ENCODE measurements at regions not wholly inside any gene's neighbourhood (a gene's known extent, or its start where the extent isn't known, plus 50 kb on each side); places are given as distances from the start of the nearest gene placed in this dataset.
"Not testable (repeated sequence)": the region's sequence is repeated elsewhere in the genome, so short reads cannot be mapped to it uniquely, and the experiment has no call there.

- no peak overlapping the region for H2AFZ ChIP-seq (ENCODE audit: low read depth, low read length, severe bottlenecking)
- H3K9ac ChIP-seq (ENCODE audit: low read length), result no peak overlapping the region
- H3K79me2 ChIP-seq (ENCODE audit: insufficient read depth, low read length), result no peaks in the 10 kb centered on the region
- H4K20me1 ChIP-seq (ENCODE audit: low read depth, low read length), result no peaks in the 10 kb centered on the region
- H3K27ac ChIP-seq (ENCODE audit: low read depth, low read length), result no peak overlapping the region
- no peak overlapping the region for H3K4me2 ChIP-seq (ENCODE audit: low read depth, low read length, poor library complexity, severe bottlenecking)
- no peaks in the 10 kb centered on the region for H3K36me3 ChIP-seq (ENCODE audit: low read length)
- H3K27me3 ChIP-seq (ENCODE audit: low read length), result no peaks in the 10 kb centered on the region
- no peaks in the 10 kb centered on the region for H3K9me2 ChIP-seq (replicated peaks; ENCODE audit: insufficient read depth, low read length)
- H3K4me3 ChIP-seq (ENCODE audit: insufficient read depth, low read length, poor library complexity, severe bottlenecking), result no peak overlapping the region
- no peaks in the 10 kb centered on the region for H3K9me3 ChIP-seq (ENCODE audit: insufficient read depth, low read length)
- TF ChIP-seq CTCF (IDR thresholded peaks at IDR 0.05; ENCODE audit: insufficient read depth, low read length, poor library complexity, severe bottlenecking), result no peak
- TF ChIP-seq EZH2phosphoT487 (conservative IDR thresholded peaks at IDR 0.05; ENCODE audit: low read length), result no peak
- no peaks in the 10 kb centered on the region for H3F3A ChIP-seq (ENCODE audit: insufficient read depth)
Measured at GRCh38 chr1:72969461-72969860, 687.1 kb upstream of the NEGR1 start.

- H3K9ac ChIP-seq (ENCODE audit: low read length), result no peak overlapping the region
- no peak overlapping the region for H3K4me3 ChIP-seq (ENCODE audit: insufficient read depth, low read length, poor library complexity, severe bottlenecking)
- H3K36me3 ChIP-seq (ENCODE audit: low read length), result no peaks in the 10 kb centered on the region
- H3F3A ChIP-seq (ENCODE audit: insufficient read depth), result no peaks in the 10 kb centered on the region
- H2AFZ ChIP-seq (ENCODE audit: low read depth, low read length, severe bottlenecking), result no peak overlapping the region
- H3K9me3 ChIP-seq (ENCODE audit: insufficient read depth, low read length), result no peaks in the 10 kb centered on the region
- no peaks in the 10 kb centered on the region for H3K79me2 ChIP-seq (ENCODE audit: insufficient read depth, low read length)
- H4K20me1 ChIP-seq (ENCODE audit: low read depth, low read length), result no peaks in the 10 kb centered on the region
- no peaks in the 10 kb centered on the region for H3K27me3 ChIP-seq (ENCODE audit: low read length)
- no peaks in the 10 kb centered on the region for H3K9me2 ChIP-seq (replicated peaks; ENCODE audit: insufficient read depth, low read length)
- H3K27ac ChIP-seq (ENCODE audit: low read depth, low read length), result no peak overlapping the region
- TF ChIP-seq EZH2phosphoT487 (conservative IDR thresholded peaks at IDR 0.05; ENCODE audit: low read length), result no peak
- TF ChIP-seq CTCF (IDR thresholded peaks at IDR 0.05; ENCODE audit: insufficient read depth, low read length, poor library complexity, severe bottlenecking), result no peak
- no peak overlapping the region for H3K4me2 ChIP-seq (ENCODE audit: low read depth, low read length, poor library complexity, severe bottlenecking)
Measured at GRCh38 chr1:72954943-72955342, 672.6 kb upstream of the NEGR1 start.

DNA sequence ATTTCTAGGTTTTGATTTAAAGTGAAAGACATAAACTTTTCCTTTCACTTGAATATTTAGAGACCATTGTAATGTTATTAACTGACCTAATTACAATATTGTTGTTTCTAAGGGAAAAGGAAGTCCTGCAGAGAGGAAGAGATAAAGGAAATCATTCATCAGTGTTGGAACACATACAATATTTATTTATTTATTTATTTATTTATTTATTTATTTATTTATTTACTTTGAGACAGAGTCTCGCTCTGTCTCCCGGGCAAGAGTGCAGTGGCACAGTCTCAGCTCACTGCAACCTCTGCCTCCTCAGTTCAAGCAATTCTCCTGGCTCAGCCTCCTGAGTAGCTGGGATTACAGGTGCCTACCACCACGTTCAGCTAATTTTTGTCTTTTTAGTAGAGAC, 668.6 kb upstream of the NEGR1 start:
- not testable (repeated sequence) for H3K27ac ChIP-seq (ENCODE audit: low read depth, low read length); H4K20me1 ChIP-seq (ENCODE audit: low read depth, low read length); H3K36me3 ChIP-seq (ENCODE audit: low read length); H3K9me2 ChIP-seq (replicated peaks; ENCODE audit: insufficient read depth, low read length); H2AFZ ChIP-seq (ENCODE audit: low read depth, low read length, severe bottlenecking); H3K4me2 ChIP-seq (ENCODE audit: low read depth, low read length, poor library complexity, severe bottlenecking); H3K79me2 ChIP-seq (ENCODE audit: insufficient read depth, low read length); H3F3A ChIP-seq (ENCODE audit: insufficient read depth); H3K27me3 ChIP-seq (ENCODE audit: low read length); H3K4me3 ChIP-seq (ENCODE audit: insufficient read depth, low read length, poor library complexity, severe bottlenecking); H3K9ac ChIP-seq (ENCODE audit: low read length); H3K9me3 ChIP-seq (ENCODE audit: insufficient read depth, low read length)

GRCh38 chr1:72946903-72947499, 664.7 kb upstream of the NEGR1 start:
- Histone ChIP-seq H4K20me1 (ENCODE audit: low read depth, low read length) (no peaks in the 10 kb centered on the region), H3K27ac (ENCODE audit: low read depth, low read length) (no peak overlapping the region), H3K9ac (ENCODE audit: low read length) (no peak overlapping the region)

More at GRCh38 chr1:72946903-72947499, 664.7 kb upstream of the NEGR1 start:
- H3K4me3 ChIP-seq (ENCODE audit: insufficient read depth, low read length, poor library complexity, severe bottlenecking), result no peak overlapping the region
- H3K9me2 ChIP-seq (replicated peaks; ENCODE audit: insufficient read depth, low read length), result no peaks in the 10 kb centered on the region
- H3K27me3 ChIP-seq (ENCODE audit: low read length), result no peaks in the 10 kb centered on the region
- TF ChIP-seq EZH2phosphoT487 (conservative IDR thresholded peaks at IDR 0.05; ENCODE audit: low read length), result no peak
- no peak for TF ChIP-seq CTCF (IDR thresholded peaks at IDR 0.05; ENCODE audit: insufficient read depth, low read length, poor library complexity, severe bottlenecking)
- no peak overlapping the region for H2AFZ ChIP-seq (ENCODE audit: low read depth, low read length, severe bottlenecking)
- H3K36me3 ChIP-seq (ENCODE audit: low read length), result no peaks in the 10 kb centered on the region
- no peak overlapping the region for H3K4me2 ChIP-seq (ENCODE audit: low read depth, low read length, poor library complexity, severe bottlenecking)
- no peaks in the 10 kb centered on the region for H3K9me3 ChIP-seq (ENCODE audit: insufficient read depth, low read length)
- no peaks in the 10 kb centered on the region for H3K79me2 ChIP-seq (ENCODE audit: insufficient read depth, low read length)
- H3F3A ChIP-seq (ENCODE audit: insufficient read depth), result no peaks in the 10 kb centered on the region
